Activated gamma-delta T cell treated with Interleukin-2 at 50 U/mL for 16 hours (primary cell): ENCODE measurements at regions not wholly inside any gene's neighbourhood (a gene's known extent, or its start where the extent isn't known, plus 50 kb on each side); places are given as distances from the start of the nearest gene placed in this dataset.

ENCODE experiments used
- DNase-seq: peaks from one replicate; pipeline ENCODE4 v3.0.0-alpha.2; 2020

GRCh38 chr4:128480945-128481344 is 193.3 kb upstream of the PGRMC2 start:
- no peak for DNase-seq

- DNase-seq: no peak
These were observed 189.9 kb upstream of the PGRMC2 start for GRCh38 chr4:128477540-128477939.

- no peak for DNase-seq
These were observed 188.0 kb upstream of the PGRMC2 start for GRCh38 chr4:128475597-128475996.

GRCh38 chr4:128471576-128471975 is 184.0 kb upstream of the PGRMC2 start:
- DNase-seq: no peak

- DNase-seq: no peak
These were observed 183.0 kb upstream of the PGRMC2 start for GRCh38 chr4:128470492-128471053.

- no peak for DNase-seq
These were observed 180.7 kb upstream of the PGRMC2 start for GRCh38 chr4:128468123-128468989.

- no peak for DNase-seq
These were observed 177.9 kb upstream of the PGRMC2 start for GRCh38 chr4:128465523-128465922.

- DNase-seq: no peak
These were observed 175.4 kb upstream of the PGRMC2 start for GRCh38 chr4:128463006-128463405.

GRCh38 chr4:128462103-128462783 is 174.6 kb upstream of the PGRMC2 start:
- no peak for DNase-seq

- no peak for DNase-seq
These were observed 173.9 kb upstream of the PGRMC2 start for GRCh38 chr4:128461291-128462102.

GRCh38 chr4:128459547-128459946 is 171.9 kb upstream of the PGRMC2 start:
- DNase-seq: no peak

GRCh38 chr4:128458816-128459215 is 171.2 kb upstream of the PGRMC2 start:
- no peak for DNase-seq

- DNase-seq: no peak
These were observed 170.1 kb upstream of the PGRMC2 start for GRCh38 chr4:128457726-128458125.

- no peak for DNase-seq
These were observed 168.6 kb upstream of the PGRMC2 start for GRCh38 chr4:128456171-128456570.

- DNase-seq: no peak
These were observed 167.9 kb upstream of the PGRMC2 start for GRCh38 chr4:128455480-128455879.

- no peak for DNase-seq
These were observed 167.3 kb upstream of the PGRMC2 start for GRCh38 chr4:128454881-128455280.

- peak; percentile 47 for DNase-seq
These were observed 166.8 kb upstream of the PGRMC2 start for GRCh38 chr4:128454281-128454871.

GRCh38 chr4:128452415-128452814 is 164.8 kb upstream of the PGRMC2 start:
- no peak for DNase-seq

- no peak for DNase-seq
These were observed 163.8 kb upstream of the PGRMC2 start for GRCh38 chr4:128451270-128451905.

GRCh38 chr4:128450326-128451120 is 162.9 kb upstream of the PGRMC2 start:
- no peak for DNase-seq

- DNase-seq: no peak
These were observed 161.6 kb upstream of the PGRMC2 start for GRCh38 chr4:128449251-128449650.
